AG04450 (cell line): ENCODE measurements at regions not wholly inside any gene's neighbourhood (a gene's known extent, or its start where the extent isn't known, plus 50 kb on each side); places are given as distances from the start of the nearest gene placed in this dataset.
"Not testable (repeated sequence)": the region's sequence is repeated elsewhere in the genome, so short reads cannot be mapped to it uniquely, and the experiment has no call there.

ENCODE experiments used
- CTCF ChIA-PET: fragments of 300-600, 350-600 bp; formaldehyde crosslinking; extraction: SDS; loops from one replicate; lab custom pipeline; 2022; ENCODE audit warnings: antibody characterized with exemption, inconsistent platforms; lab: Charles Lee
- POLR2A ChIA-PET: fragments of 350-600 bp; formaldehyde crosslinking; extraction: SDS; loops from one replicate; lab custom pipeline; 2021; ENCODE audit warnings: antibody characterized with exemption, inconsistent platforms; lab: Yijun Ruan, JAX
- DNase-seq: peaks from one replicate; pipeline ENCODE4 v3.0.0-alpha.2; 2011; ENCODE audit warnings: low read depth, low spot score
- H3K27ac ChIP-seq: one replicate; pipeline ENCODE4 v1.5.1; 2012; ENCODE audit warnings: low read depth, low read length, control low read depth
- H3K27me3 ChIP-seq: one replicate; pipeline ENCODE4 v1.6.0; 2012; ENCODE audit warnings: low read length; ENCODE audit not compliant: control insufficient read depth, insufficient read depth
- H3K4me3 ChIP-seq: 2 replicates; pipeline ENCODE4 v1.5.1; 2011; ENCODE audit warnings: mild to moderate bottlenecking, low read depth, low read length, control low read depth
- H3K9me3 ChIP-seq: 2 replicates; pipeline ENCODE4 v1.5.1; 2012; ENCODE audit warnings: low read length; ENCODE audit not compliant: control insufficient read depth, insufficient read depth
- CTCF ChIP-seq: IDR thresholded peaks from 2 replicates; pipeline ENCODE4 v1.5.1; 2011; ENCODE audit warnings: low read depth, low read length, control low read depth, inconsistent platforms

- ChIA-PET CTCF (no interaction called here), POLR2A (no interaction called here)
- DNase-seq = no peak
- no peak for TF ChIP-seq CTCF
- H3K4me3 ChIP-seq = no peak overlapping the region
- H3K9me3 ChIP-seq = no peaks in the 10 kb centered on the region
- H3K27me3 ChIP-seq = no peaks in the 10 kb centered on the region
- no peak overlapping the region for H3K27ac ChIP-seq
Measured at GRCh38 chr1:91190996-91191395, 169.2 kb upstream of the ZNF644 start.

- POLR2A ChIA-PET = no interaction called here
- TF ChIP-seq CTCF = no peak
- Histone ChIP-seq H3K4me3 (no peak overlapping the region), H3K9me3 (no peaks in the 10 kb centered on the region), H3K27me3 (no peaks in the 10 kb centered on the region), H3K27ac (no peak overlapping the region)
- no peak for DNase-seq
- CTCF ChIA-PET = no interaction called here
Measured at GRCh38 chr1:91189096-91189495, 167.3 kb upstream of the ZNF644 start.

- CTCF ChIA-PET = interaction anchor here (2.1 kb wide), 1 partner anchor 17 kb away, joined by 13 read pairs; no protein-coding TSS in a partner anchor
- POLR2A ChIA-PET, H3K9me3 ChIP-seq, H3K4me3 ChIP-seq, H3K27me3 ChIP-seq, H3K27ac ChIP-seq, DNase-seq: not testable (repeated sequence)
Measured at GRCh38 chr1:91182807-91183206, 161.0 kb upstream of the ZNF644 start.

GRCh38 chr1:91176250-91176649 lies 154.4 kb upstream of the ZNF644 start:
- H3K27ac ChIP-seq = no peak overlapping the region
- no peak for DNase-seq
- POLR2A ChIA-PET = no interaction called here
- TF ChIP-seq CTCF = no peak
- peaks cover 6% of the 10 kb centered on the region for H3K27me3 ChIP-seq
- H3K4me3 ChIP-seq = no peak overlapping the region
- CTCF ChIA-PET = interaction anchor here (5.7 kb wide), 1 partner anchor 12 kb away, joined by 64 read pairs; no protein-coding TSS in a partner anchor
- H3K9me3 ChIP-seq = no peaks in the 10 kb centered on the region

GRCh38 chr1:91174734-91175133 lies 152.9 kb upstream of the ZNF644 start:
- H3K4me3 ChIP-seq = no peak overlapping the region
- ChIA-PET CTCF (interaction anchor here (5.7 kb wide), 1 partner anchor 10 kb away, joined by 64 read pairs; no protein-coding TSS in a partner anchor), POLR2A (no interaction called here)
- H3K27me3 ChIP-seq = peaks cover 6% of the 10 kb centered on the region
- no peaks in the 10 kb centered on the region for H3K9me3 ChIP-seq
- no peak for TF ChIP-seq CTCF
- no peak overlapping the region for H3K27ac ChIP-seq
- no peak for DNase-seq
